Limb (tissue), 2 donors: ENCODE measurements at regions not wholly inside any gene's neighbourhood (a gene's known extent, or its start where the extent isn't known, plus 50 kb on each side); places are given as distances from the start of the nearest gene placed in this dataset.

ENCODE experiments used
- DNase-seq, 2 donors: peaks; one replicate each; pipeline ENCODE4 v3.0.0-alpha.2; 2016; ENCODE audit errors: extremely low spot score in 2 of 2

GRCh38 chr6:113128661-113129060 lies 728.5 kb upstream of the MARCKS start:
- no peak for DNase-seq

GRCh38 chr6:113129991-113130390 lies 727.2 kb upstream of the MARCKS start:
- DNase-seq = no peak

GRCh38 chr6:113137426-113137825 lies 719.7 kb upstream of the MARCKS start:
- DNase-seq = peak; percentile 73 to 84

GRCh38 chr6:113140721-113141120 lies 716.4 kb upstream of the MARCKS start:
- DNase-seq = no peak

- DNase-seq = no peak
These were observed 715.2 kb upstream of the MARCKS start for GRCh38 chr6:113141901-113142300.

GRCh38 chr6:113142671-113143174 lies 714.4 kb upstream of the MARCKS start:
- DNase-seq = no peak

GRCh38 chr6:113143206-113143605 lies 713.9 kb upstream of the MARCKS start:
- no peak for DNase-seq

- no peak for DNase-seq
These were observed 713.0 kb upstream of the MARCKS start for GRCh38 chr6:113144117-113144516.

- DNase-seq = no peak
These were observed 710.3 kb upstream of the MARCKS start for GRCh38 chr6:113146878-113147277.

- DNase-seq = no peak
These were observed 709.6 kb upstream of the MARCKS start for GRCh38 chr6:113147544-113147943.

- peak in 1 of 2 donors; percentile 26 for DNase-seq
These were observed 708.6 kb upstream of the MARCKS start for GRCh38 chr6:113148566-113148965.

- DNase-seq = no peak
These were observed 707.6 kb upstream of the MARCKS start for GRCh38 chr6:113149511-113149910.

GRCh38 chr6:113160306-113161017 lies 696.7 kb upstream of the MARCKS start:
- no peak for DNase-seq

GRCh38 chr6:113161018-113161315 lies 696.2 kb upstream of the MARCKS start:
- no peak for DNase-seq

- no peak for DNase-seq
These were observed 694.4 kb upstream of the MARCKS start for GRCh38 chr6:113162739-113163138.

- no peak for DNase-seq
These were observed 689.1 kb upstream of the MARCKS start for GRCh38 chr6:113168057-113168456.

GRCh38 chr6:113169484-113169883 lies 687.7 kb upstream of the MARCKS start:
- DNase-seq = no peak

GRCh38 chr6:113170454-113170853 lies 686.7 kb upstream of the MARCKS start:
- no peak for DNase-seq

GRCh38 chr6:113171882-113172281 lies 685.3 kb upstream of the MARCKS start:
- no peak for DNase-seq

GRCh38 chr6:113172531-113172966 lies 684.6 kb upstream of the MARCKS start:
- peak; percentile 52 to 67 for DNase-seq

- DNase-seq = no peak
These were observed 678.8 kb upstream of the MARCKS start for GRCh38 chr6:113178349-113178748.

- no peak for DNase-seq
These were observed 676.0 kb upstream of the MARCKS start for GRCh38 chr6:113181164-113181563.

GRCh38 chr6:113182370-113183141 lies 674.6 kb upstream of the MARCKS start:
- no peak for DNase-seq
